ENCODE measurements at regions not wholly inside any gene's neighbourhood (a gene's known extent, or its start where the extent isn't known, plus 50 kb on each side); places are given as distances from the start of the nearest gene placed in this dataset.

DNA sequence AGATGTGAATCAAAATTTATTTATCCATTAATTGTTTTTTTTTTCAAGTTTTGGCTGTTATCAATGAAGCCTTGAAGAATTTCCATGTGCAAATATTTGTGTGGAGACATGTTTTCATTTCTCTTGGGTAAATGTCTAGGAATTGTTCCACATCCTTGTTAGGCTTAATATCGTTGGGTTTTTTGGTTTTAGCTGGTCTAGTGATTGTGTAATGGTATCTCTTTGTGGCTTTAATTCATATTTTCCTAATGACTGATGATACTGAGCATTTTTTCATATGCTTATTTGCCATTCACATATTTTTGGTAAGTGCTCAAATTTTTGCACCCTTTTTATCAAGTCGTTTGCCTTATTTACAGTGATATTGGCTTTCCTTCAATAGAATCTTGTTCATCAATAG lies 250.3 kb upstream of the EPHA4 start:
- Mint-ChIP-seq H3K9me3 (peaks cover 4% of the 10 kb centered on the region), H3K27ac (ENCODE audit: low read depth) (no peak overlapping the region), H3K36me3 (ENCODE audit: insufficient read depth) (no peaks in the 10 kb centered on the region), H3K4me3 (no peak overlapping the region), H3K27me3 (no peaks in the 10 kb centered on the region), H3K4me1 (no peaks in the 10 kb centered on the region)
- DNase-seq (ENCODE audit: low spot score in 2 of 2) (no peak), ATAC-seq (replicated peaks; ENCODE audit: extremely low read depth, poor library complexity, severe bottlenecking) (no peak)

DNA sequence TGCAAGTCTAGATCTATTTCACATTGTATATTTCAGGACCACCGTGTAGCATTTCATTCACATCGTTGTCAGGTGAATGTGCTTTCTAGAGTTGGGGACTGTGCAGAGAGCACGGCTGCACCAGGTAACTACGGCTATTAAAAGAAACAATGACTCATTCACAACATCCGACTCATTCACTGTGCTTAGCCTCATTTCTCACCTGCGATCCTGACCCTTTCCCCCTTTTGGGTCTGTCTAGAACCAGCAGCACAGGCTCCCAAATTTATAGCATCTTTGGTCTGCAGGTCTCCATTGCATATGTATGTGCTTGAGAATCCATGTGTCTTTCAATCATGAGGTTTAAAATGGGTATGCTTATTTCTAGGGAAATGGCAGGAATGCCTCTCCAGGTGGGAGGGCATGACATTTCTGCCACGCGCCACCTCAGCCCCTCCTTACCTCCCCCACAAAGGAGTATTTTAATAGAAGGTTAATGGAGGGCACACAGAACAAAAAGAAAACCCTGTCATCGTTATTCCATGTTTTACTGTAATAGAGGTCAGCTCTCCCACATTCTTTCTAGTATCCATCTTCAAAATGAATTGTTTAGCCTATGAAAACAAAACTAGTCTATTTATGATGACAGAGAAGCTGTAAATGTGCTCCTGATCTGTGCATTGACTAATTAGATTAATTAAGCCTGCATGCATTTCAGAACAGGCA lies 246.7 kb upstream of the EPHA4 start:
- Mint-ChIP-seq H3K36me3 (ENCODE audit: insufficient read depth) (no peaks in the 10 kb centered on the region), H3K9me3 (no peaks in the 10 kb centered on the region), H3K4me3 (no peak overlapping the region), H3K27ac (ENCODE audit: low read depth) (no peak overlapping the region), H3K27me3 (no peaks in the 10 kb centered on the region), H3K4me1 (no peaks in the 10 kb centered on the region)
- DNase-seq (ENCODE audit: low spot score in 2 of 2) (no peak), ATAC-seq (replicated peaks; ENCODE audit: extremely low read depth, poor library complexity, severe bottlenecking) (no peak)

DNA sequence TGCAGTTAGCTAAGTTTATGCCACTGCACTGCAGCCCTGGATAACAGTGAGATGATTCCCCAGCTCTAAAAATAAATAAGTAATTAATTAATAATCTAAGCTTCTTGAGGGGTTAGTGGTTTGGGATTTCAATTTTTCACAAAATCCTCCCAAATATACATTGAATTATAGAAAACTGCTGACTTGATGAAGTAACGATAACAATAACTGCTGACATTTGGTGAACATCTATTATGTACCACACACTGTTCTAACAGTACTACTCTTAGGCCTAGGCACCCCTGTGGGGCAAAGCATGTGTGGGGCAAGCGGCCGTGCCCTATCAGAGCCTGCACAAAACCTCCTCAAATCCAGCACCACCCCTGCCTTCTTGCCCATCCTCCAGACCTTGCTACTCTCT lies 245.8 kb upstream of the EPHA4 start:
- Mint-ChIP-seq H3K27ac (ENCODE audit: low read depth) (no peak overlapping the region), H3K9me3 (peaks cover 2% of the 10 kb centered on the region), H3K36me3 (ENCODE audit: insufficient read depth) (no peaks in the 10 kb centered on the region), H3K4me1 (no peaks in the 10 kb centered on the region), H3K27me3 (no peaks in the 10 kb centered on the region), H3K4me3 (no peak overlapping the region)
- DNase-seq (ENCODE audit: low spot score in 2 of 2), result no peak
- ATAC-seq (replicated peaks; ENCODE audit: extremely low read depth, poor library complexity, severe bottlenecking), result no peak

DNA sequence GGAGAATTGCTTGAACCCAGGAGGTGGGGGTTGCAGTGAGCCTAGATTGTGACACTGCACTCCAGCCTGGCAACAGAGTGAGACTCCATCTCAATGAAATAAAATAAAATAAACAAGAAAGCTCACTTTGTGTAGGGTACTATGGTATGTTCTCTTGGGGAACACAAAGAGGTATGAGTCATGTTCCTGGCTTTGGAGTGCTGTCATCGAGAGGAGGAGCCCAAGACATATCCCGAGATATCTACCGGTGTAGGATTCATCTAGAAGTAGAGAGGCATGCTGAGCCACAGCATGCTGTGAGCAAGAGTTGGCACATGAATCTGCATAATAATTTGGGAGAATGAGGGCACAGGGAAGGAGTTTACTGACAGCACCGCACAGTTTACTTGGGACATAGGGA lies 244.9 kb upstream of the EPHA4 start:
- no peaks in the 10 kb centered on the region for H3K27me3 Mint-ChIP-seq
- H3K9me3 Mint-ChIP-seq, result peaks cover 6% of the 10 kb centered on the region
- no peak overlapping the region for H3K4me3 Mint-ChIP-seq
- ATAC-seq (replicated peaks; ENCODE audit: extremely low read depth, poor library complexity, severe bottlenecking) (no peak), DNase-seq (ENCODE audit: low spot score in 2 of 2) (no peak)
- H3K36me3 Mint-ChIP-seq (ENCODE audit: insufficient read depth), result peaks cover 1% of the 10 kb centered on the region
- H3K27ac Mint-ChIP-seq (ENCODE audit: low read depth), result no peak overlapping the region
- no peaks in the 10 kb centered on the region for H3K4me1 Mint-ChIP-seq

DNA sequence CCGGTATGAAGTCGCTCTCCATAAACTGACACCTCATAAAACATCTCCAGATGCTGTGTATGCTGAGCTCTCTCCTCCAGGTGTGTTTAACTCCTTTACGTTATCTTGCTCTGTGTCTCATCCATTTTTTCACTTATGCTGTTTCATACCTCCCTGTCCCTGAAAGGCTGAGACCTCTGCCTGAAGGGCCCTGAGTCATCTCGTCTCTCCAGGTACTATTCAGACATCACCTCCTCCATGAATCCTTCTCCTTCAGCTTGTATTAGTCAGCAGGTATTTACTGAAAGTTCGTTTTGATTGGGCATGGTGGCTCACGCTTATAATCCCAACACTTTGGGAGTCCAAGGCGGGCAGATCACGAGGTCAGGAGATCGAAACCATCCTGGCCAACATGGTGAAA lies 244.5 kb upstream of the EPHA4 start:
- H3K4me1 Mint-ChIP-seq, result no peaks in the 10 kb centered on the region
- no peak overlapping the region for H3K27ac Mint-ChIP-seq (ENCODE audit: low read depth)
- H3K27me3 Mint-ChIP-seq, result no peaks in the 10 kb centered on the region
- ATAC-seq (replicated peaks; ENCODE audit: extremely low read depth, poor library complexity, severe bottlenecking) (no peak), DNase-seq (ENCODE audit: low spot score in 2 of 2) (no peak)
- no peak overlapping the region for H3K4me3 Mint-ChIP-seq
- H3K9me3 Mint-ChIP-seq, result peaks cover 6% of the 10 kb centered on the region
- H3K36me3 Mint-ChIP-seq (ENCODE audit: insufficient read depth), result peaks cover 1% of the 10 kb centered on the region

DNA sequence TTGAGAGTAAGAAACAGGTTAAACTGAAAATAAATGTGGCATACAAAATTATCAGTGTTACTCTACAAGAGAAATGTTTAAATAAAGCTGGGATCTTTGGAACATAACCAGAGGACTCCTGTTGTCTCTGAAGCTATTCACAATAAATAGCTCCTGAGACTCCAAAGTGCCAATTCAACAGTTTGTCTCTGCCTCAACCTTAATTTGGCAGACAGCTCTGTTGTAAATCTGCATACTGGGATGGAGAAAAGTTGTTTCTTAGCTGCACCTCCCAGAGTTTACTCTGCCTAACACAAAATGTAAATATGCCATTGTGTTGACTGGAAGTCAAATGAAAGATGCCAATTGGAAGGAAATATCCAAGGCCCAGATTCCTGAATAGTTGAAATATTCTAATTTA lies 238.5 kb upstream of the EPHA4 start:
- H3K27me3 Mint-ChIP-seq, result no peaks in the 10 kb centered on the region
- ATAC-seq (replicated peaks; ENCODE audit: extremely low read depth, poor library complexity, severe bottlenecking) (no peak), DNase-seq (ENCODE audit: low spot score in 2 of 2) (no peak)
- H3K4me1 Mint-ChIP-seq, result no peaks in the 10 kb centered on the region
- H3K27ac Mint-ChIP-seq (ENCODE audit: low read depth), result no peak overlapping the region
- H3K9me3 Mint-ChIP-seq, result peaks cover 12% of the 10 kb centered on the region
- no peak overlapping the region for H3K4me3 Mint-ChIP-seq
- peaks cover 1% of the 10 kb centered on the region for H3K36me3 Mint-ChIP-seq (ENCODE audit: insufficient read depth)

DNA sequence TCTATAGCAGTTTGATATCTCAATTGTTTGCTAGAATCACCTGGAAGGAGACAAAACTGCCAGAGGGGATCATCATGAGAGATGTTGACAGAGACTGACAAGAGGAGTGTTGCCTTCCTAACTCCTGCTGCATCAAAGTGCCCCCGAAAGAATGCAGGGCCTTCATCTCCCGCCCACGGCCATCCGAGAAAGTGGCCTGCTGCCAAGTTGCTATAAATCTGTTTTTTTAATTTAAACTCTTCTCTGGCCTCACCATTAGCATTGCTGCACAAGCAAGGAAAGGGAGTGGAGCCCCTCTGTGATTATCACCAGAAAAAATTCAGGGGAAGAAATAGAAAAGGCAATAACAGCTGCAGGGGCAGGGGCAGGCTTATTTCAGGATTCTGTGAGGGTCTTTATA lies 238.1 kb upstream of the EPHA4 start:
- no peaks in the 10 kb centered on the region for H3K4me1 Mint-ChIP-seq
- no peak overlapping the region for H3K4me3 Mint-ChIP-seq
- ATAC-seq (replicated peaks; ENCODE audit: extremely low read depth, poor library complexity, severe bottlenecking), result no peak
- DNase-seq (ENCODE audit: low spot score in 2 of 2), result no peak
- no peak overlapping the region for H3K27ac Mint-ChIP-seq (ENCODE audit: low read depth)
- no peaks in the 10 kb centered on the region for H3K27me3 Mint-ChIP-seq
- peaks cover 12% of the 10 kb centered on the region for H3K9me3 Mint-ChIP-seq
- H3K36me3 Mint-ChIP-seq (ENCODE audit: insufficient read depth), result peaks cover 1% of the 10 kb centered on the region

DNA sequence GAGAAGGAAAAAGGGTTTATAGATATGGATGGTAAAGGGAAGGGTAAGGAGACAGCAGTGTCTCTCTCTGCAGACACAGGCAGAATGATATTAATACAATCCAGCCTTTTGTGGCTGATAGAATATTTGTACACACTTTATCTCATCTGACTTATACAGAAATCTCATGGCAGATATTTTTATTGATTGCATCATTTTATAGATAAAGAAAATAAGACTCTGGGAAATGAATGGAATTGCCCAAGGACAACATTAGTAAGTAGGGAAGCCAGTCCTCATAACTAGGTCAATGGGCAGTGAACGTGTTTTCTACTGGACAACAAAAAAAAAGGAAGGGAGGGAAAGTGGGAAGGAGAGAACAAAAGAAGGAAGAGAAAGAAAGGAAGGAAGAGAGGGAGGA lies 236.4 kb upstream of the EPHA4 start:
- H3K9me3 Mint-ChIP-seq, result peaks cover 17% of the 10 kb centered on the region
- H3K27ac Mint-ChIP-seq (ENCODE audit: low read depth), result no peak overlapping the region
- H3K4me3 Mint-ChIP-seq, result no peak overlapping the region
- no peaks in the 10 kb centered on the region for H3K4me1 Mint-ChIP-seq
- DNase-seq (ENCODE audit: low spot score in 2 of 2), result no peak
- ATAC-seq (replicated peaks; ENCODE audit: extremely low read depth, poor library complexity, severe bottlenecking), result no peak
- H3K27me3 Mint-ChIP-seq, result no peaks in the 10 kb centered on the region
- peaks cover 1% of the 10 kb centered on the region for H3K36me3 Mint-ChIP-seq (ENCODE audit: insufficient read depth)

DNA sequence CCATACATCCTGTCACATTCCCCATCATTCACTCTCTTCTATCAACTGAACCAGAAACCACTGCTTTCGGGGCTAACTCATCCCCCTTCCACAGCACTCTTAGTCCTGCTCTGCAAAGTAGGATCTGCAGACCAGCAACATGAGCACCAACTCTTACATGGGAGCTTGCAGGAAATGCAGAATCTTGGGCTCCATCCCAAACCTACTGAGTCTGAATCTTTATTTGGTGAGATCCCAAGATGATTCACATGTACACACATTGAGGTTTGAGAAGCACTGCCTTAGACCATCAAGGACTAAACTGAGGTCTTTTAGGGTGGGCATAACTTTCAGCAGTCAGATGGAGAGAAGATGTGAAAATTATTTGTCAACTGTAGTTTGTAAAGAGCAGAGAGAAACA lies 235.6 kb upstream of the EPHA4 start:
- no peak for ATAC-seq (replicated peaks; ENCODE audit: extremely low read depth, poor library complexity, severe bottlenecking)
- H3K27ac Mint-ChIP-seq (ENCODE audit: low read depth), result no peak overlapping the region
- no peaks in the 10 kb centered on the region for H3K4me1 Mint-ChIP-seq
- no peaks in the 10 kb centered on the region for H3K27me3 Mint-ChIP-seq
- H3K4me3 Mint-ChIP-seq, result no peak overlapping the region
- H3K36me3 Mint-ChIP-seq (ENCODE audit: insufficient read depth), result peaks cover under 1% of the 10 kb centered on the region
- no peak for DNase-seq (ENCODE audit: low spot score in 2 of 2)
- H3K9me3 Mint-ChIP-seq, result peaks cover 15% of the 10 kb centered on the region

DNA sequence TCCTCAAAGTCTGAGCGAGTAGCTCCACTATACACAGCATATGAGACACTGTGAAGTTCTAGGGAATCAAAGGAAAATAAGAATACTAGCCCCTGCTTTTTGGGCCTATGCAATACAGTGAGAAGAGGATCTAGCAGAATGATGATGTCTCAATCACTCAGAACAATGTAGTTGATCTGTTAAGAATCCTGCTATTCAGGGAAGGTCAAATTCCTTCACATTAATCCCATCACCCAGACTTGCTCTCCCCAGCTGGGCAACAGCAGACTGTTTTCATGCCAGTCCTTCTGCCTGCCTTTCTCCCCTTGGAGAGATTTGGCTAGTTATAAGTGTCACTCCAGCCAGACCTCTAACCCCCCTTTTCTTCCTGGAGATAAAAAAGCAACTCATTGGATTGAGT lies 230.0 kb upstream of the EPHA4 start:
- no peaks in the 10 kb centered on the region for H3K36me3 Mint-ChIP-seq (ENCODE audit: insufficient read depth)
- no peak overlapping the region for H3K27ac Mint-ChIP-seq (ENCODE audit: low read depth)
- H3K4me1 Mint-ChIP-seq, result no peaks in the 10 kb centered on the region
- no peak for ATAC-seq (replicated peaks; ENCODE audit: extremely low read depth, poor library complexity, severe bottlenecking)
- no peaks in the 10 kb centered on the region for H3K27me3 Mint-ChIP-seq
- peaks cover 6% of the 10 kb centered on the region for H3K9me3 Mint-ChIP-seq
- DNase-seq (ENCODE audit: low spot score in 2 of 2), result no peak
- H3K4me3 Mint-ChIP-seq, result no peak overlapping the region

DNA sequence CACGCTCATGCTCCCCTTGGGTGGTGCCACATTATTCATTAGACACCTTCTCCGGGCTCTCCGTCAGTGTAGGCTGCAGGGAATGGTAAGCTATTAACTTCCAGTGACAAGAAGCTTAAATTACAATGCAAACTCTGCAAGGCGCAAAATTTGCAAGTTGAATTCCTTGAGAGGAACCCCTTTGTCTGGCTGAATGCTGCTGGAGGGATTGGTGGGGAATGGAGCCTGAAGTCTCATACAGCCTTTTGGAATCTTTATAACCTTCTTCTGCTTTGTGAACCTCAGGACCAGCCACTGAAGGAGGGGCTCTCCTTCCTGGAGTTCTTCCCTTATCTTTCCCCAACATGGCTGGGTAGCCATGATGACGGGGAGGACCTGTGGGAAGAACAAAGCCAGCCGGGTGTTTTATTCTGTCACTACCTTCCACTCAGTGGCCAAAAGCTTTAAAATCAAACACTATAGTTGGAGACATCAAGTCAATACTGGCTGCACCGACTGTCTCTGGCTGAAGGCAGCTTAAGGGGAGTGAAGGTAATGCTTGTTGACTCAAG lies 220.9 kb upstream of the EPHA4 start:
- no peak for ATAC-seq (replicated peaks; ENCODE audit: extremely low read depth, poor library complexity, severe bottlenecking)
- no peaks in the 10 kb centered on the region for H3K27me3 Mint-ChIP-seq
- H3K36me3 Mint-ChIP-seq (ENCODE audit: insufficient read depth), result no peaks in the 10 kb centered on the region
- no peaks in the 10 kb centered on the region for H3K4me1 Mint-ChIP-seq
- no peak overlapping the region for H3K4me3 Mint-ChIP-seq
- peaks cover 5% of the 10 kb centered on the region for H3K9me3 Mint-ChIP-seq
- no peak overlapping the region for H3K27ac Mint-ChIP-seq (ENCODE audit: low read depth)
- no peak for DNase-seq (ENCODE audit: low spot score in 2 of 2)

DNA sequence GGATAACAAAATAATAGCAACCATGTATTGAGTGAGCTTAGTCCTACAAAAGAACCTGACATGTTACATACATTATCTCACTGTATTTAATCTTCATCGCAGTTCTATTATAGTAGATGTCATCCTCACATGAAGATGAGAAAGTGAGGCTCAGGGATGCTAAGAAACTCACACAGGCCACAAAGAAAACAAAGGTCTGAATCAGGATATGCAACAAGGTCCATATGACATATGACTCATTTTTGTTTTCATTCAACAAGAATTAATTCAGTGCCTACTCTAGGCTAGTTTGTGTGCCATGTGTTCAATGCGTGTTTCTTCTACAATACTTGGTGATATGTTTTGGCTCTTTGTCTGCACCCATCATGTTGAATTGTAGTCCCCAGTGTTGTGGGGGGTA lies 219.7 kb upstream of the EPHA4 start:
- H3K27ac Mint-ChIP-seq (ENCODE audit: low read depth), result no peak overlapping the region
- H3K27me3 Mint-ChIP-seq, result no peaks in the 10 kb centered on the region
- H3K4me1 Mint-ChIP-seq, result no peaks in the 10 kb centered on the region
- H3K9me3 Mint-ChIP-seq, result peaks cover 5% of the 10 kb centered on the region
- H3K36me3 Mint-ChIP-seq (ENCODE audit: insufficient read depth), result no peaks in the 10 kb centered on the region
- DNase-seq (ENCODE audit: low spot score in 2 of 2) (no peak), ATAC-seq (replicated peaks; ENCODE audit: extremely low read depth, poor library complexity, severe bottlenecking) (no peak)
- H3K4me3 Mint-ChIP-seq, result no peak overlapping the region

DNA sequence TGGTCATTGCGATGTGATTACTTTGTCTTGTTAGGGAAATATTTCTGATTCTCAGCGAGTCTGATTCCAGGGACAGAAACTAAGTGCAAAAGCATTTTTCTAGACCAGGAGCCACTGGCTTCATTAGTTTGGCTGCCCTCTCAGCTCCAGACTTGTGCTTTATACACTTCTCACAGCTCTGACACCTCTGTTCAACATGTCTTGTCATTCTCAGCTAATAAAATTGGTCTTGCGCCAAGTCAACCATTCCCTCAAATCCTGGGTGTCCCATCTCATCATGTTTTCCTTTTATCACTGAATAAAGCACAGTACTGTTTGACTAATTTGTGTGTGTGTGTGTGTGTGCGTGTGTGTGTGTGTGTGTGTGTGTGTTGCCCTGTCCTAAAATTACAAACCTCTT lies 215.5 kb upstream of the EPHA4 start:
- no peaks in the 10 kb centered on the region for H3K4me1 Mint-ChIP-seq

More for the DNA sequence above, 215.5 kb upstream of the EPHA4 start:
- H3K4me3 Mint-ChIP-seq, result no peak overlapping the region
- H3K27me3 Mint-ChIP-seq, result no peaks in the 10 kb centered on the region
- peaks cover 5% of the 10 kb centered on the region for H3K9me3 Mint-ChIP-seq
- H3K36me3 Mint-ChIP-seq (ENCODE audit: insufficient read depth), result peaks cover 1% of the 10 kb centered on the region
- no peak overlapping the region for H3K27ac Mint-ChIP-seq (ENCODE audit: low read depth)
- no peak for ATAC-seq (replicated peaks; ENCODE audit: extremely low read depth, poor library complexity, severe bottlenecking)
- DNase-seq (ENCODE audit: low spot score in 2 of 2), result no peak

All from central memory CD8-positive, alpha-beta T cell (primary cell).